NCI-H1105 treated with DMSO at 0.1 percent for 48 hours (cell line): ENCODE measurements at regions not wholly inside any gene's neighbourhood (a gene's known extent, or its start where the extent isn't known, plus 50 kb on each side); places are given as distances from the start of the nearest gene placed in this dataset.
"Not testable (repeated sequence)": the region's sequence is repeated elsewhere in the genome, so short reads cannot be mapped to it uniquely, and the experiment has no call there.

ENCODE experiments used
- DNase-seq: peaks from one replicate; lab custom pipeline; 2025; lab: John Stamatoyannopoulos, UW

GRCh38 chr1:149841597-149842238 lies 57.6 kb upstream of the BOLA1 start:
- not testable (repeated sequence) for DNase-seq

- not testable (repeated sequence) for DNase-seq
Observed at GRCh38 chr1:149842458-149843064, 56.8 kb upstream of the BOLA1 start.

GRCh38 chr1:149843431-149844041 lies 55.8 kb upstream of the BOLA1 start:
- DNase-seq, result no peak

- no peak for DNase-seq
Observed at GRCh38 chr1:149844101-149844500, 55.3 kb upstream of the BOLA1 start.

DNA sequence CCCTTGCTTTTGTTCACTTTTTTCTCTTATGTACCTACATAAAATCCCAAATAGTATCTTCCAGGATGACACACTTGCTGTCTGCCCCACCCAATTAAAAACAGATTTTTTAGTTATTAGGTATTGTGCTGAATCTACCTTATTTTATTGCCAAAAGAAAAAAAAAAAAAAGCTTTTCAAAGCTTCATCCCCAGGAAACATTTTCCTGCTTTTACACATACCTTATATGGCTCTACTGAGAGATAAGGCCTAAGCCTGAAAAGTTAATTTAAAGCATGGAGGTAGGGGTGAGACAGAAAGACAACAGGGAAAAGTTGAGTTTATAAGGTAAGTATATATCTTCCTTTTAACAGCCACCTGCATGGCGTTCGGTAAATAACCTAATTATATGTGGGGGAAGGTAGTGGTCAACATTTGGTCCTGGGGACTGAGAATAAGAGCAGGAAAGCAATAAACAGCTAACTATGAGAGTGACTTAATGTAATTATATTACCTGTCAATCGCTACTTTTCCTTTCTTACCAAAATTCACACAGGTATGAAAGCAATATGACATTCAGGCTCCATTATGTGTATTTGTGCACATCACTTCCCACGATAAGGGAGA lies 54.6 kb upstream of the BOLA1 start:
- DNase-seq, result no peak

DNA sequence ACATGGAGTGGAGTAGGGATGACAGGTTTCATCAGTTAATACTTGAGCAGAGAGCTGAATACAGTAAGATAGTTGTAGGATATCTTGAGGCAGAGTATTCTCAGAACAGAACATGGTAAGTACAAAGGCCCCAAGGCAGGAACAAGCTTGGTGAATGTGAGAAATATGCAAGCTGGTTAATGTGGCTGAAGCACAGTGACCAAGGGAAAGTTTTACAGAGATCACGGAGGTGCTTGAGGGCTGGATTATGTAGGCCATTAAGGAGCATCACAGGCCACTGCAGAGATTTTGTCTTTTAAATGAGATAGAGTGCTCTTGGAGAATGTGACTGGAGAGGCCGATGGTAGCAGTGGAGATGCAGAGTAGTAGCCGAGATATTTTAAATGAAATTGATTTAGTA lies 54.0 kb upstream of the BOLA1 start:
- no peak for DNase-seq

DNA sequence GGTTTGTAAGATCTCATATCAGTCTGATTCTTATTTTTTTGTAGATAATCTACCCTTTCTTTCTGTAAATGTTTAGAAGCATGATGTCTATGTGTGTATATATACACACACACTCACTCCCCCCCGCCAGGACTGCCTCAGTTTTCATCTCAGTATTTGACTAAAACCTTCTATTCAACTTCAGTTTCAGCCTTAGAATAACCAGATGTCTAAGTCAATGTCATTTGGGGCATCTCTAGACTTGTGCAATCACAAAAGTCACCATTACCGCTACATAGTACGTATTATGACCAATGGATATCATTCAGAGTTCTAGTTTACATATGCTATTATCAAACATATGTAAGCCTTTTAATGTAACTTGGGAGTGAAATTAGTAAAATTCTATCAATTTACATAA lies 53.3 kb upstream of the BOLA1 start:
- DNase-seq, result no peak

- DNase-seq, result no peak
Observed at GRCh38 chr1:149846593-149847466, 52.5 kb upstream of the BOLA1 start.

DNA sequence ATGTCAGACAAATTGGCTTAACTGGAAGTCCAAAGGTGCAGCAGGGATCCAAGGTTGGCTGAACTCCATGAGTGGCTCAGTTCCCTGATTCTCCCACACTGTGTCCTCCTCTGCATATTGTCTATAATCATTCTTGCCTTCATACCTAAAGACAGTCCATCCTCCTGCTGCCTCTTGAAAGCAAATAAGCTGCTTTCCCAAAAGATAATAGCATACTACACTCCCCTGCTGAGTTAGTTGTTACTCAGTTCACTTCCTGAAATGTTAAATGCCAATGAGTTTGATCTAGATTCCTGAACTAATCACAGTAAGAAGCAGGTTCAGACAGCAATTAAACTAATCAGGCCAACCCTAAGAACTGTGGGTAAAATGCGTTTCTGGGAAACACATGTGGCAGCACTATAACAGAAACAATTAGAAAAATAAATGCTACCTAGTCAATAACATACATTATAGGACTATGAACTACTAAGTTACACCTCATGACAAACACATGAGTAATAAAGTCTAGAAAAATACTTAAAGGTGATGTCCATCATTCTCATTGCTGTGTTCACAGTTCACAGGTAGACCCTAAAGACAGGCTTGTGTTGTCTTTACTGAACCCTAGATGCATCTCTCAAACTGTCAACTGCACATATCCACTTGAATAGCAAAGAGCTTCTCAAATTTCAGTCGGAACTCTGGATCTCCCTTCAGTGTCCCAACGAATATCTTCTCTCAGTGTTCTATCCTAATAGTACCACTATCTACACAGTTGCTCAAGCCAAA lies 50.8 kb upstream of the BOLA1 start:
- peak; percentile 25 for DNase-seq

DNA sequence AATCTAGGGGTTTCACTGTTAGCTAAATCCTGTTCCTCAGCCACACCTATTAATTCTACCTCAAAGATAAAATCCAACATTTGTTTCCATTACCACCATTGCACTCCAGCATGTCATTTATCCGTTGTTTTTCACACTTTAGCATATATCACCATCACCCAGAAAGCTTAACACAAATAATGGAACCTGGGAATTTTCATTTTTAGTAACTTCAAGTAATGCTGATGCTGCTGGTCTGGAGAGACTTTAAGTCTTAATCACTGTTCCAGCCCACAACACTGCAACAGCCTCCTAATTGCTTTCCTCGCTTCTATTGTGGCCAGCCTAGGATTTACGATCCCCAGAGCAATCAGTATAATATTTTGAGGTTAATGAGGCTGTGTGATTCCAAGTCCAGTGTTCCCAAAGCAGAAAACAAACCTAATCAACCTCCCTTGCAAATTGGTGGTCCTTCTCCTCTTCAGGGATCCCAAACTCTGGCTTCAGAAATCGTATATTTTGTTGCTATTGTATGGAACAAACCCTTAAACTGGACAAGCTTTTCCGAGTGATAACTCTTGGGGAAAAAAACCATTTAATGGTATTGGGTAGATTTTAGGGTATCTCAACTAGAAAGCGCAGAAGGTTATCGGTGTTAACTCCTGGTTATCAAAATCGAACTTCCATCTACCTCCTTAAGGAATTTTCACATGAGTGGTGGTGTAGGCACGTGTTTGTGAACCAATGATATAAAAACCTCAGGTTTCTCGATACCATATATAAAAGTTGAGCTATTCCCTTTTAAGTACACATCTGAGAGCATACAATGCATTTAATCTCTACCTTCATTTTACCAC lies 50.0 kb upstream of the BOLA1 start:
- peak; percentile 16 for DNase-seq
